Smooth muscle cell (in vitro differentiated cells): ENCODE measurements at regions not wholly inside any gene's neighbourhood (a gene's known extent, or its start where the extent isn't known, plus 50 kb on each side); places are given as distances from the start of the nearest gene placed in this dataset.

Experiments used
- DNase-seq: peaks from one replicate; lab custom pipeline; 2025; ENCODE audit not compliant: unreplicated experiment; lab: John Stamatoyannopoulos, UW
- H2AFZ ChIP-seq: fragments of 200-600 bp; sonication (generic); 2 replicates; pipeline ENCODE4 v1.6.0; 2016; ENCODE audit warnings: antibody characterized with exemption, low read depth, mild to moderate bottlenecking
- H3F3A ChIP-seq: fragments of 200-600 bp; sonication (generic); 2 replicates; pipeline ENCODE4 v1.6.0; 2017; ENCODE audit warnings: antibody characterized with exemption, low read depth
- H3K27ac ChIP-seq: fragments of 200-600 bp; sonication (generic); 2 replicates; pipeline ENCODE4 v1.5.1; 2016; ENCODE audit warnings: low read depth, mild to moderate bottlenecking
- H3K27me3 ChIP-seq: fragments of 200-600 bp; sonication (generic); 2 replicates; pipeline ENCODE4 v1.6.1; 2016; ENCODE audit warnings: low read depth, mild to moderate bottlenecking
- H3K36me3 ChIP-seq: fragments of 200-600 bp; sonication (generic); 2 replicates; pipeline ENCODE4 v1.5.1; 2016; ENCODE audit warnings: low read depth
- H3K4me1 ChIP-seq: fragments of 200-600 bp; sonication (generic); 2 replicates; pipeline ENCODE4 v1.5.1; 2016; ENCODE audit warnings: low read depth
- H3K4me2 ChIP-seq: fragments of 200-600 bp; sonication (generic); 2 replicates; pipeline ENCODE4 v1.6.0; 2016; ENCODE audit warnings: mild to moderate bottlenecking
- H3K4me3 ChIP-seq: fragments of 200-600 bp; sonication (generic); 2 replicates; pipeline ENCODE4 v1.5.1; 2016; ENCODE audit warnings: mild to moderate bottlenecking
- H3K79me2 ChIP-seq: fragments of 200-600 bp; sonication (generic); 2 replicates; pipeline ENCODE4 v1.6.0; 2016; ENCODE audit warnings: low read depth, mild to moderate bottlenecking
- H3K9ac ChIP-seq: fragments of 200-600 bp; sonication (generic); 2 replicates; pipeline ENCODE4 v1.6.0; 2016; ENCODE audit warnings: low read depth
- H3K9me3 ChIP-seq: fragments of 200-600 bp; sonication (generic); replicated peaks from 2 replicates; pipeline ENCODE4 v1.5.1; 2016; ENCODE audit warnings: low read depth
- H4K20me1 ChIP-seq: fragments of 200-600 bp; sonication (generic); 2 replicates; pipeline ENCODE4 v1.6.0; 2016; ENCODE audit warnings: low read depth
- CTCF ChIP-seq: fragments of 200-600 bp; sonication (generic); IDR thresholded peaks from 2 replicates; pipeline ENCODE4 v1.5.1; 2017; ENCODE audit warnings: borderline replicate concordance, mild to moderate bottlenecking, antibody characterized with exemption; ENCODE audit not compliant: insufficient read depth, poor library complexity, severe bottlenecking
- WGBS: methylation state at CpG from one replicate; pipeline ENCODE4 v1.1.7; 2016; ENCODE audit warnings: low lambda C conversion rate; 5-methylcytosine and 5-hydroxymethylcytosine counted together

- H3K27ac ChIP-seq: no peak overlapping the region
- H3K36me3 ChIP-seq: no peaks in the 10 kb centered on the region
- no peaks in the 10 kb centered on the region for H3F3A ChIP-seq
- TF ChIP-seq CTCF: no peak
- H3K4me3 ChIP-seq: no peak overlapping the region
- no peak for DNase-seq
- 72% methylated on average over 6 of the region's 6 CpGs for WGBS
- H2AFZ ChIP-seq: no peak overlapping the region
- H3K4me2 ChIP-seq: no peak overlapping the region
- H3K9me3 ChIP-seq: no peaks in the 10 kb centered on the region
- no peaks in the 10 kb centered on the region for H3K4me1 ChIP-seq
- H3K27me3 ChIP-seq: no peaks in the 10 kb centered on the region
- no peaks in the 10 kb centered on the region for H4K20me1 ChIP-seq
- H3K79me2 ChIP-seq: no peaks in the 10 kb centered on the region
- H3K9ac ChIP-seq: no peak overlapping the region
Measured at GRCh38 chr10:90204131-90204955, 503.0 kb downstream of the KIF20B start.

- no peak overlapping the region for H3K27ac ChIP-seq
- no peak overlapping the region for H2AFZ ChIP-seq
- no peak overlapping the region for H3K4me3 ChIP-seq
- H3K79me2 ChIP-seq: no peaks in the 10 kb centered on the region
- H3K9me3 ChIP-seq: no peaks in the 10 kb centered on the region
- no peak overlapping the region for H3K4me2 ChIP-seq
- no peaks in the 10 kb centered on the region for H3K4me1 ChIP-seq
- no peak for DNase-seq
- H3K36me3 ChIP-seq: no peaks in the 10 kb centered on the region
- no peaks in the 10 kb centered on the region for H3F3A ChIP-seq
- TF ChIP-seq CTCF: no peak
- no peaks in the 10 kb centered on the region for H4K20me1 ChIP-seq
- H3K9ac ChIP-seq: no peak overlapping the region
- H3K27me3 ChIP-seq: no peaks in the 10 kb centered on the region
Measured at GRCh38 chr10:90204956-90205314, 503.5 kb downstream of the KIF20B start.

GRCh38 chr10:90205340-90205739, 503.9 kb downstream of the KIF20B start:
- WGBS: 88% methylated on average over 3 of the region's 3 CpGs
- no peak overlapping the region for H3K4me2 ChIP-seq
- H4K20me1 ChIP-seq: no peaks in the 10 kb centered on the region
- TF ChIP-seq CTCF: no peak
- H3K27ac ChIP-seq: no peak overlapping the region
- no peak overlapping the region for H3K4me3 ChIP-seq
- no peaks in the 10 kb centered on the region for H3K4me1 ChIP-seq
- no peak overlapping the region for H2AFZ ChIP-seq
- H3K9me3 ChIP-seq: no peaks in the 10 kb centered on the region
- H3F3A ChIP-seq: no peaks in the 10 kb centered on the region
- no peaks in the 10 kb centered on the region for H3K27me3 ChIP-seq
- no peak overlapping the region for H3K9ac ChIP-seq
- H3K79me2 ChIP-seq: no peaks in the 10 kb centered on the region
- no peak for DNase-seq
- H3K36me3 ChIP-seq: no peaks in the 10 kb centered on the region

GRCh38 chr10:90213346-90213745, 512.0 kb downstream of the KIF20B start:
- Histone ChIP-seq H3K4me1 (no peaks in the 10 kb centered on the region), H3K79me2 (no peaks in the 10 kb centered on the region), H3F3A (no peaks in the 10 kb centered on the region), H3K4me2 (no peak overlapping the region), H3K36me3 (no peaks in the 10 kb centered on the region), H3K4me3 (no peak overlapping the region), H3K9me3 (no peaks in the 10 kb centered on the region), H3K27me3 (no peaks in the 10 kb centered on the region), H3K9ac (no peak overlapping the region), H2AFZ (peak overlapping the region; percentile 36), H3K27ac (no peak overlapping the region), H4K20me1 (no peaks in the 10 kb centered on the region)
- DNase-seq: no peak
- 92% methylated on average over 2 of the region's 2 CpGs for WGBS
- no peak for TF ChIP-seq CTCF
